ENCODE measurements at regions not wholly inside any gene's neighbourhood (a gene's known extent, or its start where the extent isn't known, plus 50 kb on each side); places are given as distances from the start of the nearest gene placed in this dataset.

- TF ChIP-seq CTCF (IDR thresholded peaks at IDR 0.05; ENCODE audit: low read length) (no peak), EZH2 (IDR thresholded peaks at IDR 0.05; ENCODE audit: borderline replicate concordance, low read length) (no peak)
Observed at GRCh38 chr5:2681476-2681875, 70.0 kb downstream of the IRX2 start.

Data from OCI-LY1 (cell line).